Suprapubic skin (tissue), 4 donors: ENCODE measurements at regions not wholly inside any gene's neighbourhood (a gene's known extent, or its start where the extent isn't known, plus 50 kb on each side); places are given as distances from the start of the nearest gene placed in this dataset.

ENCODE experiments used
- POLR2A ChIP-seq, 2 donors: fragments of 450-650 bp; IDR thresholded peaks; one replicate each; pipeline ENCODE4 v1.6.1; 2017; ENCODE audit warnings: antibody characterized with exemption in 2 of 2, mild to moderate bottlenecking in 2 of 2, moderate library complexity in 2 of 2
- POLR2AphosphoS5 ChIP-seq, 3 donors: sonication (generic); formaldehyde crosslinking; IDR thresholded peaks; one replicate each; pipeline ENCODE4 v1.6.1; 2017; ENCODE audit warnings: antibody characterized with exemption in 3 of 3

- TF ChIP-seq POLR2AphosphoS5 (IDR thresholded peaks at IDR 0.05), result no peak
- no peak for TF ChIP-seq POLR2A (IDR thresholded peaks at IDR 0.05)
Measured at GRCh38 chr3:99108508-99108907, 207.0 kb upstream of the DCBLD2 start.
